A172 (cell line): ENCODE measurements at regions not wholly inside any gene's neighbourhood (a gene's known extent, or its start where the extent isn't known, plus 50 kb on each side); places are given as distances from the start of the nearest gene placed in this dataset.
"Not testable (repeated sequence)": the region's sequence is repeated elsewhere in the genome, so short reads cannot be mapped to it uniquely, and the experiment has no call there.

Source experiments
- DNase-seq: peaks from one replicate; pipeline ENCODE4 v3.0.0-alpha.2; 2015; ENCODE audit warnings: low spot score

DNA sequence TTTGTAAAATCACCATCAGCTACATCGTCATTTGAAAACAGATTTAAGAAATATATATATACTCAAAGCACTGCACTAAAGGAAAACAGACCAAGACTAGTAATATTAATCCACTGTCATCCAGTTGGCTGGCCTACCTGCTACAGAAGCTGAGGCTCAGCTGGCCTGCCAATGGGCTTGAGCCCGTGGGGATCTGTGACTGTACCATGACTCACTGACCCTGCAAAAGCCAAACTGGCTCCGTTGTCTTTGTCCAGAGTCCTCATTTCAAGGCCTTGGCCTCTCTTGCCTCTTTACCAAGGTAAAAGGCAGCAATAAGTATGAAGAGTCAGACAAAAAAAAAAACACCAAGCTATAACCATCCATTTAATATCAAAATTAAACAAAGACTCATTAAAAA lies 463.5 kb upstream of the RASGRP1 start:
- DNase-seq, result peak; percentile 53

DNA sequence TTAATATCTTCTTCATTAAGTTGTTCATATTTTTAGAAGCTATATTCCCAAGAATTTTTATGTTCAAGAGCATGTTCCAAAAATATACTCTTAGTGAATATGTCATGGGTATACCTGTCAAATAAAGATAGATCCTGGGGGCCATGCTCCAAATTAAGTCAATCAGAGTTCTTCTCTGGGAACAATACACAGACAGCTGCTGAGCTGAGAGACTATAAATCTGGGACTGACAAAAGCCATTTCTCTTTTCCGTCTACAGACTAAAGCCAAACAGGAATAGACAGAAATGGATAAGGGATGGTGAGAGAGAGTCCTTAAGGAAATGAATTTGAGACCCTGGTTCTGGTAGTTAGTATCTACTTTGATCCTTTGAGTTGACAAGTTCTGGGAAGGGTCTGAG lies 465.1 kb upstream of the RASGRP1 start:
- DNase-seq, result no peak

DNA sequence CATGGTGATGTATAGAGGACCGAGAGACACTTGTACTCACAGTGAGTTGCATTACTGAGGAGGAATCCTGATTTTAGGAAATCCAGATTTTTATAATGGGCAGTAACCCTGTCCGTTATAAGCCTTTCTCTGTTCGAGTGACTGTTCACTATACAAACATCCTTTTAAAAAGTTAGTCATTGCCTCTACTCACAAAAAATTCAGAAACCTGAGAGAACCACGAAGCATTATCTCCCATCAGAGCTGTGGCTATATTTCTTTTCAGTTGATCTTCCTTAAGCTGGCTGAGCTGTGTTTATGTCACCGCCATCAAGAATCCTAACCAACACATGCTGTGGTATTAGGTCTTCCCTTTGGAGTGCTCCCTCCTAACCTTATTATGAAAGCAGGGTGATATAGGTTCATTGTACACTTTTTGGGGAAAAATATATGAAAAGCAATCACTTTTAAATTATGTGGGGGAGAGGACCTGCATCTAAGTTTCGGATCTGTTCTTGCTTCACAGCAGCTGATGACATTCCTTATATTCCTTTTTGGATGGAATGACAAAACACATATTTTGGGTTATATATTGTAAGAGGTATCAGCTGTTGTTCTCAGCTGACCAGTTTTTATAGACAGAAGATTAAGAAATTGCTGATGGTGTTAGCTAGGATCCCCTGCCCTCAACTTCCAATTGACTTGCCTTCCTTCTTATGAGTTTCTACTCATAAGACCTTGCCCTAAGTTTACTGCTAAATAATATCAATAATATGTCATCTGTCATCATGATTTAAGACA lies 465.9 kb upstream of the RASGRP1 start:
- no peak for DNase-seq

DNA sequence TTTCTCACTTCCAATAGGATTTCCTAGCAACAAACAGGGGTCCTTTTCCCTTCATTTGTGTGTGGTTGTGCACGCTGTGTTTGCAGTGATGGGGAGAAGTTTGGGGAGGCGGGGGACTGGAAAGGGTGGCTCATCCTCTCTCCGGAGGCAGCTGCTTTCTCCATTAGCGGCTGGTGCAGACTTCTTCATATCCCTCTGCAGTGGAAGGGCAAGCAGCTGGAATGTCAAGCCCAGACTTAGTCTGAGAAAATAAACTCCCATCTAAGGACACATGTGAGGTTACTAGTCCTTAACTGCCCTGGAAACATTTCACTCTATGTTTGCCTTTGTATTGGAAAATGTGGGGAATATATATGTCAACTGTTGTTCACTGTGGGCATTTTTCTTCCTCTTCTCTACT lies 467.0 kb upstream of the RASGRP1 start:
- DNase-seq, result no peak

DNA sequence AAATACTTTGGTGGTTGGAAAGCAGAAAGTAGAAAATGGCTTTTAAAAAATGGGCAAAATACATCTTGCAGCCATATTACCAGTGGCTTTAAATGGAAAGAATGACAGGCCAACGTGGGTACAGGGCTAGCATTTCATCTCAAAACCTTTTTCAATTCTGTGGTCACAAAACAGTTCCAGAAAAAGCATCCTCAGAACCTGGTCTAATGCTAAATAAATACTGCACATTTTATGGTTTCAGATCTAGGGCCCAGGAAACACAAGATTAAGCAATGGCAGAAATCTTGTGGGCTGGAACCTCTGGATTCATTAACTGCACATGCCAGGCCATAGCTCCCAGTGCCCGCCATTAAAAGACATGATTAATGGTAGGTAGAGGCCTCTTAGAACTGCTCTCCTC lies 470.2 kb upstream of the RASGRP1 start:
- DNase-seq, result no peak

DNA sequence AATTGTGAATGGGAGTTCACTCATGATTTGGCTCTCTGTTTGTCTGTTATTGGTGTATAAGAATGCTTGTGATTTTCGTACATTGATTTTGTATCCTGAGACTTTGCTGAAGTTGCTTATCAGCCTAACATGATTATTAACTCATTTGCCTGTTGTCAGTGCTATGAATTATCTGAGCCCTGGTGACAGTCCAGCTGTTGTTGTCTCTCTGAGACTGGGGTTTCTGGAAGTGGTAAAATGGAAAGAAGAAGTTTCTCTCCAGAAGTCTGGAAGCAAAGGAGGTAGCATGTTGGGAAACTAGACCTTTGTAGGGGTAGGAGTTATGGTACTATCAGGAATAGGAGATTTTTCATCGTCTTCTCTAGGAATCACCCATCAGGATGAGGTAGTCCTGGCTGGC lies 473.0 kb upstream of the RASGRP1 start:
- DNase-seq, result not testable (repeated sequence)

DNA sequence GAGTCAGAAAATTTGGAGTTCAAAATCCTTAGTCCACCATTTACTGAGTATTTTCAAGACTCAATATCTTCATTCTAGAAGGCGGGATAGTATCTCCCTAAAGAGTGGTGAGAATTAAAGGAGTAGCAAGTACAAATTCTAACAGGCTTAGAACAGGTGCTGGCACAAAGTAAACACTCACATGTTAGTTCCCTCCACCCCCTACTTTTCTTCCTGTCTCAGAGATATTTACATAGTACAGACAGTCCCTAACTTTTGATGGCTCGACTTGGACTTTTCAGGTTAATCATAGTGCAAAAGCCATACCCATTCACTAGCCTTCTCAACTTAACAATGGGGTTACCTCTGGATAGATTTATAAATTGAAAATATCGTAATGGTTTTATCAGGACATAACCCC lies 476.2 kb upstream of the RASGRP1 start:
- no peak for DNase-seq

DNA sequence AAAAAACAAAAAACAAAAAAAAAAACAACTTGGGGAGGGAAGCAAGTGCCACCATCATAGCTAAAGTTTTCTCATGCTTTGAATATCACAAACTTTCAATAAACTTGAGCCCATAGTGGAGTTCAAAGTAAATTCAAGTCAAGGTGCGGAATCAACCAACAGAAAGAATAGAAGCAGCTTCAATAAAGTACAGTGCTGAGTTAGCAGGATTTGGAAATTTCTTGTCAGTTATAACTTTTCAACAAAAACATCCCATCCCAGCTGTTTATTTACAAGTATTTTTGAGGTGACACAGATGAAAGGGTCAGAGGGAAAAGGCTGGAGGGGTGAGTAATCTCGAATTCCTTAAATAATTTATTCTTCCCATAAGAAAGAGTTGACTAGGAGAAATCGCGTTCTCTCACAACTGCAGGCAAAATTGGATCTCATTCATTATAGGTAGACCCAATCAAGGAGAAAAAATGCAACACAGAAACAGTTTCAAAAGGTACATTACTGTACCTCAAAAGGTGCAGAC lies 477.4 kb upstream of the RASGRP1 start:
- no peak for DNase-seq

DNA sequence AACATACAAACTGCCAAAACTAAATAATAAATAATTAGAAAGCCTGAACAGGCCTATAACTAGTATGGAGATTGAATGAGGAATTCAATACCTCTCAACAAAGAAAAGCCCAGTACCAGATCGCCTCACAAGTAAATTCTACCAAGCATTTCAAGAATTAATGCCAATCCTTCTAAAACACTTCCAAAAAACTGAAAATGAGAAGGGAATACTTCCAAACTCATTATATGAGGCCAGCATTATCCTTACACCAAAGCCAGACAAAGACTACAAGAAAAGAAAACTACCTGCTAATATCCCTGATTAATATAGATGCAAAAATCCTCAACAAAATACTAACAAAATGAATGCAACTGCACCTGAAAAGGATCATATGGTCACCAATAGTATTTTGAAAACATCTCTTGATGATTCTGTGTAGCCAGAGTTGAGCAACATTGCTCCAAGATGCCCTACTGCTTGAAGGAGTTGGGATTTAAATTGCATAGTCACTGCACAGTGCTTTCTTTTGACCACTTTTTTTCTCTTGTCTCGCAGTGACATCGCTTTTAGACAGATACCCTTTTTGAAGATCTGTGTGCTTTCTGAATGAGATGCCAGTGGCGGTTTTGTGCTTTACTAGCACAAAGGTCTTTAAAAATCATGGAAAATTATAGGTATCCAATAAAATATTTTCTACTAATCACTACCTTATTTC lies 487.2 kb upstream of the RASGRP1 start:
- no peak for DNase-seq

DNA sequence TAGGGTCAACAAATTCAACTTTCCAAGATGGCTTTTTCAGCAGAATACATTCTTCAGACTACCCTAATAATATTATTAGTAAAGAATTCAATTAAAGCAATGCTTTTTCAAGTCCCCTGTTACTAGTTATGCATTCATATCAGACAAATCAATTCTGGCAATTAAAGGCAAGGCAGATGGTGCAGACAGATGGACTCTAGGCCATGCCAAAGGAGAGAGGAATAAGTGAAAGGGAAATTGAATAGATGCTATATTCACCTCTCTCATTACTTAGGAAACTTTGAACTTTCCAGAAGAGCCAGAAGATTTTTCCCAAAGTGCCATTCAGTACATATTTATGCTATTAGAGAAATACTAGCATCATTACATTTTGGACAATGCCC lies 487.7 kb upstream of the RASGRP1 start:
- DNase-seq, result no peak

DNA sequence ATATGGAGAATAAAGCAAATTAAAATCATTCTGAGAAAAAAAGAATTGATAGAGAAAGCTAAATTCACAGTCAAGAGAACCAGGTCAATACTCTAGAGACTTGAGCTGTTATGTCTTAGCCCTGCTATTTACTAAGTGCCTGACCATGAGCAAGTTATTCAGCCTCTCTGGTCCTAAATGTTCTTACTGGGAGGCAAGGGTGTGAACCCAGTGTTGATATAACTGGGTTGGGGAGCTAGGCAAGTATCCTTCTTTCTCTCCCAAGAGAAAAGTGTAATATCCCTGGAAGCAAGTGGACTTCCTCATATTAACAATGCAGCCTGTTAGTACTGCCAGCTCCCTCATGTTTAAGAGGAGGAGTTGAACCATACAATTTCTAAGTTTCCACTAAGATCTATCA lies 488.9 kb upstream of the RASGRP1 start:
- no peak for DNase-seq

DNA sequence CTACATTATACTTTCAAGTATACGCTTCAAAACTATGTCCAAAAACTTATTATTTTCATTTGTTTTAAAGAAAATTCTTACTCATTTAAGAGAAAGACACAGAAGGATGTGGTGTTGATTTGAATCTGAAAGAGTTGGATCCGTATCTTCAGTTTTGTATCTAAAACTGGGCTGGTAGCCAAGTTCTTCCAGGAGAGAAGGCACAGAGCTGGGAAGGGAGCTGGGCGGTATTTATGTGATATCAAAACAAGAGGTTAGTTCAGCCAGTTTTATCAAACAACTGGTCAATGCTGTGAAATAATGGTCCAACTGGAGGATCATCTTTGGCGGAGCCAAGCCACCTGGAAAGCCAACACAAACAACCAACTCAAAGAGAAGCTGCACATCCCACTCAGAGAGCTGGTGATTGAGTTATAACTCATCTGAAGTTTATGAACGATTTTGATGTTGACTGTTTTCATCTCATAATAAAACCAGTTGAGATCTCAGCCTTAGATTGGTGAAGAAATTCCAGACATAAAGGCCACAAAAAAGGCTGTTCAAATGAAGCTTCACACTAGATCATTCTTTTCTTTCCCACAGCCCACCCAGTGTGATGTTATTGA lies 489.6 kb upstream of the RASGRP1 start:
- no peak for DNase-seq

DNA sequence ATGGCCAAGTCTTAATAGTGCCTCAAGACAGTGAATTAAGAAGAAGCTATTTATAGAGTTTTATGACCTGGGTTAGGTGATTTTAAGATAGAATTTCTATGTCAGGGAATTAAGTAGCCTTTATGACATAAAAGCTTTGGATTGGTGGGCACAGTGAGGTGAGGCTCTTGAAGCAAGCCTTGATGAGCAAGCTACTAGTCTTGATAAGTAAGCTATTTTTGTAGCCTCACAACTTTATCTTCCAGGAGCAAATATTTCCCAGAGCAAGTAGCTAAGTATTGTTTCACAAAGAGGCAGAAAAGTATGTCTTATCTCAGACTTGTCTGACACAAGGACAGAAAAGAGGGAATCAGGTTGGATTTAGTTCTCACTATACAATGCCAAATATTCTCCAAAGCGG lies 491.7 kb upstream of the RASGRP1 start:
- DNase-seq, result no peak

DNA sequence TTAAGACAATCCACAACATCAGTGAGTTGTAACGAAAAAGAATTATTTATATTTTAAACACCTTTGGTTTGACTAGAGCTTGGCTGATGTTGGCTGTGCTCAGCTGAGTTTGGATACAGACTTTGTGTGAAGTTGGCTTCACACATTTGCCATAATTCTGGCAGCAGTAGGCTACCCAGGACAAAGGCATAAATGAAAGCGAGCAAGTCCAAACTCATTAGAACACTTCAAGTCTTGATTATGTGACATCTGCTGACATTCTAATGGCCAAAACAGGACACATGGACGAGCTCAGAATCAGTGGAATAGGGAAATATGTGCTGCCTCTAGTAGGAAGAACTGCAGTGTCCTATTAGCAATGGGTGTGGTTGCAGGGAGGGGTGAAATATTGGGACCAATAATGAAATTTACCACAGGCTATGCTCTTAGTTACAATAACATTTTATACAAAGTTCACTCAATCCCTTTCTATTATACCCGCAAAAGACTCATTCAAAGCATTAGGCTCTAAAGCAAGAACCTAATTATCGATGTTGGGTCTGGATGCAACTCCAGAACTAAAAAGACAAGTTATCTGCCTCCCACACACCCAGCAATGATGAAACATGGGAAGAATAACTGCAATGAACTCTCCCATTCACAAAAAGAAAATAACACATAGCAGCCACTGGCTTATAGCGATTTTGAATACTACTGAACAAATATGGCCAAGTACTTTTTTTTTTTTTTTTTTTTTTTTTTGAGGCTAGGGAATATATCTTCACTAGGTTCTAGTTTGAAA lies 493.9 kb upstream of the RASGRP1 start:
- DNase-seq, result no peak

DNA sequence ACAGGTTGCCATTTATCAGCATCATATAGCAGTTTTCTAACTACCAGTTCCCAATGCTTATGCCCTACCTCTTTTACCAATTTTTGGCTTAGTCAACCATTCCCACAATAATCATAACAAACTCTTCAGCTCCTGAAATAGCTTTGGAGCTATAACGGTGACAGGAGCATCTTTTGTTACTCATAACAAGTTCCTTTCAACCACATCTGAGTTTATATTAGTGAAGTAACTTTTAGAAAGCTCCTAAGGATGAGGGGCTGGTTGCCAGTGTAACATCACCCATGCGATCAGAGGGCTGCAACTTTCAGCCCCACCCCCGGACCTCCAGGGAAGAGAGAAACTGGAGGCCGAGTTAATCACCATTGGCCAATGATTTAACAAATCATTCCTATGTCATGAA lies 495.3 kb upstream of the RASGRP1 start:
- no peak for DNase-seq

DNA sequence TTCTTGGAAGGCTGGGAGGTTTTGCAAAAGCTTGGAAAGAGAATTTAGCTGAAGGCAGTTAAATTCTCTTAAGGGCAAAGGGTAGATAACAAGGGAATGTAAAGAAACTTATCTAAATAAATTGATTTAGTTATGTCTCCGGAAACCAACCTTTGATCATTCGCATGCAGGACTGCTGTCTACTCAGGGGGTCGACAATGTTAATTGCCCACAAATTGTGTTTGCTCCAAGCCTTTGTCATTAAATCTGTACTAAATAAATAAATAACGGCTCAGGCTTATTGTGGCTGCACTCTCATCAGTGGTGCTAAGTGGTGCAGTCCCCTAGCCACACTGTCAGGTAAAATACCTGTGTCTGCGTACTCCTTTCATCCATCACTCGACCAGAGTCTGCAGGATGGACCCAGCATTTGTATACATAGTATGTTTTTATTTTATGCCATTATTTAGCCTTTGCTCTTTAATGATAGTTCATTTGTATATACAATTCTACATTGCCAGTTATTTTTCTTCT lies 497.4 kb upstream of the RASGRP1 start:
- DNase-seq, result no peak

DNA sequence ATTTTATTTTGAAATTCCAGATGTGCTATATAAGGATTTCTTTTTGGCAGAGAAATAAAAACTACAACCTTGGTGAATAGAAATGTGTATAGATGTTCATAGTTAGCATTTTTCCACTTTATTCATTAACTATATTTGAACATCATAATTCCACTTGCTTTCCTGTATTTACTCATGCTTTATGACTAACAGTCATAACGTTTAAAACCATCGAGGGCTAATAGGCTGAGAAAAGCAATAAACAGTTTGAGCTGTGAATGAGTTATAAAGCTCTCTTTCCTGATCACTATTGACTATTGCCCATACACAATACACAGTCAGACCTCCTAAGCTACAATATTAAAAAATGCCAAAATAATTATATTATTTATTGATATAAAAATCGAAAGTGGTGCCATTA lies 502.1 kb upstream of the RASGRP1 start:
- no peak for DNase-seq

DNA sequence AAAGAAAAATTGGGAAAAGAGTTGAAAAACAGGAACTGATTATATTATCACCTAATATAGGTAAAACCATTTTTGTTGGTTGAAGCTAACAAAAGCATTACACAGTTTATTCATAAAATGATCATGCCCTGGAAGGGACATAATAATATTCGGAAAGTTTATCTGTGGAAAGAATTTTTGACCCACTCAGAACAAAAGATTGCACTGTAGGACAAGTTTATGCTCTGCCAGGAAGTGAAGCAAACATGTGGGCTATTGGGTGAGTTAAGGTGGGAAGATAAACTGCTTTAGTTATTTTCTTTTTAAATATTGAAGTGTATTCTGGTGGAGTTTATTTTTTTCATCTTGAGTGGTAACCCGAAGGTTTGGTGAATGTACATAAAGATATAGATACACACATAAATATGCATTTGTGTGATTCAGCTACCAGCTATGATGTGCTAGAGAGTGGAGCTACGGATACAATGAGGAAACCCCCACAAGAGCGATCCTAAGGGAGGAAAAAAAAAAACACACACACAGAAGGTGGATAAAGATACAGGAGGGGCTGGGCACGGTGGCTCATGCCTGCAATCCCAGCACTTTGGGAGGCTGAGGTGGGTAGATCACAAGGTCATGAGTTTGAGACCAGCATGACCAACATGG lies 506.4 kb upstream of the THBS1 start:
- no peak for DNase-seq

DNA sequence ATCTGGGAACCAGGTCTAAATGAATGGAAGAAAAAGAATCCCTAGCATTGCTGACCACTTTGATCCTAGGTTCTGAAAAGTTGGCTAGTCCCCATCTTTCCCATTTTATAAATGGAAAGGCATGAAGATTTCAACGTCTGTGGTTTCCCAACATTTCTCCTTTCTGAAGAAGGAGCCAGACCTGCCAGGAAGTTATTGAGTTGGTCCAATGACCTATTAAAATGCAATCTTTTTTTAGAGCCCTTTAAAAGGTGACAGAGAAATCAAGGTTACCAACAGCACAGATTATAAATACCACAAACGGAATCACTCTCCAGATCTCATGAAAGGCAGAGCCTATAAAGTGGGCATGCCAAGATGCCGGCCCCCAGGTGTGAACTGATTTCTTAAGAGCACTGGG lies 505.6 kb upstream of the THBS1 start:
- no peak for DNase-seq

DNA sequence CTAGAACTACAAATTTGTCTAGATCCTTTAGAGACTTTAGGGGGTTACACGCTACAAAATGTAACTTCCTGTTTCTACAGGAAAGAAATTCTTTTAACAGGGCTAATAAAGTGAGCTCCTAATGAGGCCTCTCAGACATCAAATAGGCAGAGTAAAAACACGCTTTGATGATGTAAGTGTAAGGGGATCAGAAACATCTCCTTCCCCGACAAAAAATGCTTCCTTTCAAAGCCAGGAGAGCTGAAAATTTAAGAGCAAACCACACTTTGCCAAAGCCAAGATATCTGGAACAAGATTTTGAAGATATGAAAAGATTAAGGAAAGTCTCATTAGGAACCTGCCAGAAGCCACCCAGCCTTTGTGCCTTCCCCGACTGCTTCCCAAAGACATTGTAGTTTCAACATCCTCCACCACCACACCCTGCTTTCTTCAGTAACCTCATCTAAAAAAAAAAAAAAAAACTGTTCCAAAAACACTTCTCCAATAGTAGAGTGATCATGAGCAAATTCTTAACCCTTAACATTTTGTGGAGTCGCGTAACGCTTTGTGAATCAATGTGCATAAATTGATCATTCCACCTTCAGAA lies 505.0 kb upstream of the THBS1 start:
- no peak for DNase-seq

DNA sequence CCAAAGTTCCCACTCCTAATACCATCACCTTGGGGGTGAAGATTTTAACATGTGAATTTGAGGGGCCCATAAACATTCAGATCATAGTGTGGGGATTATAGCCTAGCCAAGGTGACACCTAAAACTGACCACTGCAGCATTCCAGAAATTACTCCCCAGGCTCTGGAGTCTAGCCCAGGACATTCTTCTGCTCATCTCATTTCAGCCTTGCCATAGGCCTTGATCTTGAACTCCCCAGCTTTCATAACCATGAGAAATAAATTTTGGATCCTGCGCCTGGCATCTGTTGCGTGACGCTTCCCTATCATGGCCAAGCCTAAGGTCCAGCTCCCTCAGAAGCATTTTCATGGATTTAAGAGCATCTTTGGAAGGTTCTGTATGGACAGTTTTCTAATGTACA lies 502.9 kb upstream of the THBS1 start:
- DNase-seq, result no peak
